Right lung (tissue), 2 donors: ENCODE measurements at regions not wholly inside any gene's neighbourhood (a gene's known extent, or its start where the extent isn't known, plus 50 kb on each side); places are given as distances from the start of the nearest gene placed in this dataset.

Experiments used
- DNase-seq, 2 donors: peaks; one replicate each; pipeline ENCODE4 v3.0.0-alpha.2; 2013

DNA sequence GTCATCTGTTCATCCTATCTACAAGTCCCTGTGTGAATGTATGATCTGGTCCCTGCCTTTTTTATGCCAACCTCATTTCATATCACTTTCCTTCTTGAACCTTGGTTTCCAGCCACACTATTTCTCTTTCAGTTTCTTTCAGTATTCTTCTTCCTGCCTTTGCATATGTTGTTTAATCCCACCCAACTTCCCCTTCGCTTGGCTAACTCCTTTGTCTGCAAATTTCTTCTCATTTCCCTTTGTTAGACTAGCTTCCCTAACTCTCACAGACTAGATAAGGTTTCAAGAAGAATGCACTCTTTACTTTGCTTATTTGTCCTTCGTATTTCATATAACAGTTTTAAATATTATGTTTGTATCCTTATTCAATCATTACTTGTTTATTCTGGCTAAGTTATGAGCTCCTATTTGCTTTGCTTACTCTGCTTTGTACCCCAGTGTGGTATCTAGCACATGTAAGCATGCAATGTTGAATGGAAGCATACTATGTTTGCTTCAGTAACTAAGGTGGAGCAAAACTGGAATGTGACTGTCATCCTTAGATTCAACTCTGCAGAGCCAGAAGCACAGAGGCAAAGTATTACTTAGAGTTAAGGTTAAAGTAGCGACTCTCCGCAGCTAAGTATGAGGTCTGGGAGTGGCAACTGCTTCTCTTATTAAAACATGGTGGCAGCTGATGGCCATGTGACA lies 681.3 kb downstream of the CPS1 start:
- DNase-seq, result no peak

DNA sequence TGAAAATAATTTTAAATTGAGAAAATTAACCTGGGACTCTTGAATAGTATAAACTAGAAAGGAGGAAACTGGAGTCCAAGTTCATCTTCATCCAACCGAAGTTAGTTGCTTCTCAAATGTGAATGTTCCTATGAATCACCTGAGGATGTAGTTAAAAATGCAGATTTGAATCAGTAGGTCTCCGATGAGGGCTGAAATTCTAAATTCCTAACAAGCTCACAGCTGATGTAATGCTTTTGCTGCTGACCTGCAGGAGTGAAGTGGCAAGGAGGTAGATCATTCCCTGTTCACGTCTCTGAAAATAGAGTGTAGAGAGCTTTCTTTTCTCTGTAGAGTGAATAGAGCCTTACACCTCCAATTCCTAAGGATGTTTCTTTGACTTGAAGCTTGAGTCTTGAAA lies 685.5 kb downstream of the CPS1 start:
- DNase-seq, result no peak

DNA sequence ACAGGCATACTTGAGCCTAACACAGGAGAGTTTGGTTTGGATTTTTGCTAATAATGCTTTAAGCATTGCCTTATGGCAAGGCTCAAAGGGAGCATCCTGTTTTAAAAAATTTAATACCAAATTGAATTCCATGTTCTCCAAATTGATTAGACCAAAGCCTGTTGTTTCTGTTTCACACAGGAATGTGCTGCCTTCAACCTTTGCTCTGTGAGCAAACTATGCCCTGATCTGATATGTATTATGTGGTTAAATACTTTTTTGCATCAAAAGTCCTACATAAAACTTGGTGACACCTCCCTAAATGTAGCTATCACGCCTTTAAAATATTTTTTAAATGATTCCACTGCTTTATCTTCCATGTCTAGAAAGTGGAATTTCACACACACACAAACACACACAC lies 691.4 kb downstream of the CPS1 start:
- DNase-seq, result no peak

DNA sequence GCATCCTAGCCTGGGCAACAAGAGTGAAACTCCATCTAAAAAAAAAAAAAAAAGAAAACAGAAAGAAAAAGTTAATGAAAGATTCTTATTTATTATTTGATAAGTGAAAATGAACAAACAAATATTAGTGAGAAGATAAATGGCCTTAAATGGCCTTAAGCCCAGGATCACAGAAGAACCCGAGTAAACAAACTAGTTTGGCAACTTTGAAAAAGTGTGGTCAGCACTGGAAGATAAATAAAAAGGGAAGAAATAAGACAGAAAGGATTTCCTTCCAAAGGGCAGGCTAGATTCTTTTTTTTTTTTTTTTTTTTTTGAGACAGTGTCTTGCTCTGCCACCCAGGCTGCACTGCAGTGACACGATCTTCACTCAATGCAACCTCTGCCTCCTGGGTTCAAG lies 692.4 kb downstream of the CPS1 start:
- DNase-seq, result no peak

DNA sequence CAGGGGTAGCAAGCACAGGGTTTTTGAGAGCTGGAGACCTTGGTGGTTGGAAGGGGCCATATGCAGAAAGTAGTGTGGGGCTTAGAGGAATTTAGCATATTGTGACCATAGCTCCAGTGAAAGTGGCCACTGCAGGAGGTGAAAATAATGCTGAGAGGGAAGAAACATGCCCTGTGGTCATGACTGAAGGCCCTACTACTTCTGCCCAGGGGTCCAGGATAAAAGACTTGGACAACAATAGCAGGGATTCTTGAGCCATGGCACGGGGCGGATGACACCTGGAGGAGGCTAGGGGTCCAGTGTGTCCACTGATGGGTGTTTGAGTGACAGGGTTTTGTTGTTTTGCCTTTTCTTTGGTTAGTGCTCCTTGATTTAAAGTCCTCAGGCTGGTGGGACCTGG lies 694.6 kb downstream of the CPS1 start:
- DNase-seq, result no peak

DNA sequence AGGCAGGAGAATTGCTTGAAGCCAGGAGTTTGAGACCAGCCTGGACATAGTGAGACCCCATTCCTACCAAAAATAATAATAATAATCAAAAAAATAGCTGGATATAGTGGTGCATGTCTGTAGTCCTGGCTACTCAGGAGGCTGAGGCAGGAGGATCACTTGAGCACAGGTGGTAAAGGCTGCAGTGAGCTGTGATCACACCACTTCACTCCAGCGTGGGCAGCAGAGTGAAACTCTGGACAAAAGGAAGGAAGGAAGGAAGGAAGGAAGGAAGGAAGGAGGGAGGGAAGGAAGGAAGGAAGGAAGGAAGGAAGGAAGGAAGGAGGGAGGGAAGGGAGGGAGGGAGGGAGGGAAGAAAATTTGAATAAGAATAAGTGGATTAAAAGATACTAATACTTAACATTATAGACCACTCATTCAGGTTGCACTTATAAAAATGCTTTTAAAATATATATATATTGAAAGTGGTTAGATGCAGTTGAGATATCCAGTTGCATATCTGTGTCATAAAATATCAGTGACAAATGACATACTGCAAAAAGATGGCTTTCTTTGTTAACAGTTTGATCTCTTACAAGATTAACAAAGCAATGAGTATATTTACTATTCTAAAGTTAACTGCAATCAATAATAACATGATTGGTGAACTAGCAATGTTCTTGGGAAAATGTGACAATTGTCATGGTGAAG lies 702.4 kb downstream of the CPS1 start:
- no peak for DNase-seq

DNA sequence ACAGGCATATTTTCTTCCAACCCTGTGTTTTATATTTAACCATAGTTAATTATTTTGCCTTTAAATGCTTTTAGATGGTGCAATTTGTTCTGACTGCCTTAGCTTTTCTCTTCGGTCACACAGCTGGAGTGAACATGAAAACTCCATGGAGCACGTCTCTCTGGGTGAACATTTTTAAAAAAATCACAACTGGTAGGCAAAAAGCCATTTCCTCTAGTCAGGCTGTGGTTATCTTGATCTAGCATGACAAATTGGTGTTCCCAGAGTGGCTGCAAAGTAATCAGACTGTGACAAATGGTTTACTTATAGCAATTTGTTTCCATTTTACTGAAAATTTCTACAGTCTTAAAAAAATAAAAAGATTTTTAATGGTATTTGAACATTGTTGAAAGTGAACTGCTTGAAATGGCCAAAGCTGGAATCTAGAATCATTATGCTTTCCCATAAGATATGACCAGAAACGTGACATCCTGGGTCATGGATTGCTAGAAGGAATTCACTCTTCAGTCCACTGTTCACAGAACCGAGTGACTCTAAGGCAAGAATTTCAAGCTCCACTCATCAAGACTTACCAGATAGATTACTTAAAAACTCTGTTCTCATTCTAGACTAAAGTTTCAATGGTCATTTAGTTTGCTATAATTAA lies 703.6 kb downstream of the CPS1 start:
- DNase-seq, result no peak

DNA sequence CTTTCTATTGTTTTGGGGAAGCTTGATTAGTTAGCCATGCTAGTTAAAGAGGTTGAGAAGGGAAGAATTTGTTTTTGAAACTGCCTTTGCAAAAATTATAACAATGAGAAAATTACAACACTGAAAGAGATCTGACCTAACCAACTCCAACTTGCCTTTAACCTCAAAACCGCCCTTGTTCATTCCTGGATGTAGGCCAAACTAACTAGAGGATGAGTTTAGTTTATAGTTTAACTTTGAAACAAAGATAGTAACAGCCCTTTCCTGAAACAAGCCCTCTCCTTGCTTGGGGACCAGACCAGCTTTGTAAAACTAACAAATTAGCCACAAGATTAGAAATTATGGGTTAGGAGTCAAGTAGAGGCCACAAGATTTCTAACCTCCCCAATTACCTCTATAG lies 713.9 kb downstream of the CPS1 start:
- DNase-seq, result no peak

DNA sequence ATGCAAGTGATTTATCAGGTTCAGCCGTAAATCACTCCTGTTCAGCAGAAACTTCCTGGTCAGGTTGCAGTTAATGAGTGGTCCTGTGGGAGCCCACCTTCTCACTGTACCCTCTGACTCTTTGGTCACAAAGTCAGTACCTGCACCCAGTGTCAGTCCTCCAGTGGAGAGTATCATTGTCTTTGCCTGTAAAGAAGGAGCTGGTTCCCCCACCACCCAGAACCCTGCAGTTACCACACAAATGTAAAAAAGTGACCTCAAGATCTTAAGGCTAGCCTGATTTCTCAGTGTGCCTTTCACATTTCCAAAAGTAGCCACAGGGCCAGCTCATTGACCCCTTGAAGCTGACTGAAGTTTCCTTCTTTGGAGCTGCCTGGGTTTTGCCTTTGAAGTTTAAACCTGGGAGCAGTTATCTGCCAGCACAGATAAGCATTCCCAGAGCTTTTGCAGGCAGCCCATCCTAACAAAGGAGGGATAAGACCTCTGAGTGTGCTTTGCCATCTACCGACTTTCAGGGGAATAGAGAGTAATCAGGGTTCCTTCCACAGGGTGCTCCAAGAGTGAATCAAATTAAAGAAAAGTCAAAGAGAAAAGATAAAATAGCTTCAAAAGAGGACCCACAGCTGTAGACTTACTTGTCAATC lies 725.2 kb downstream of the CPS1 start:
- DNase-seq, result no peak

DNA sequence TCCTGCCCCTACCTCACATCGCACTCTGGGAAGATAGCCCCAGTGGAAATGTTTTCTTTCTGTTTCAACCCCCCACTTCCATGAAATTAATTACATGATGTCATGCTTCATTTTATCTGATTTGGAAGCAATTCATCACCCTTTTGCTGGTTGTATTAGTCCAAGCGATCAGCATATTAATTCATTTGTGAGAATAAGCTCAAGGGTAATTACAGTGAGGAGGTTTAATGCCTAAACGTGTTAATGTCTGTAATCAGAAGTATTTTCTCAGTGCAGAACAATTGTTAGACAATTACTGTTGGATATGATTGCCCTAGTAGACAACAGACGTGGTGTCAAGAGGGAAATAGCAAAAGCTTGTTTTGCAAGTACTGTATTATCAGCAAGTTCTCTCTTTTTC lies 746.3 kb downstream of the CPS1 start:
- no peak for DNase-seq

DNA sequence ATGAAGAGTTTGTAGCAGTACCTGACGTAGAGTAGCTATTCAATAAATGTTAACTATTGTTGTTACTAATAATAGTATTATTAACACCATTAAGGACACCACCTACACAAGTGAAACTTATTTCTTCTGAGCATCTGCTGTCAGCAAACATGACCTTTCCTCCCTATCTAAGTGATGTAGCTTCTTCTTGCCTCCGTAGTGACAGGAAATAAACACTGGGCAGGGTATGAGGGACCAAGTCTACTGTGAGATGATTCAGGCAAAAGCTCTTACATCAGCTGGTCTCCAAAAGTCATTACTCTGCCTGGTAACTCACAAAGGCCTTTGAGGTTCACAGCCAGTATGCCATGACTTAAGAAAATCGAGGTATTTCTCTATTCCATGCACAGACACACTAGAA lies 750.5 kb downstream of the CPS1 start:
- DNase-seq, result no peak
